Spleen (tissue), 11 donors: ENCODE measurements at regions not wholly inside any gene's neighbourhood (a gene's known extent, or its start where the extent isn't known, plus 50 kb on each side); places are given as distances from the start of the nearest gene placed in this dataset.

ENCODE experiments used
- DNase-seq: peaks from one replicate; pipeline ENCODE4 v3.0.0-alpha.2; 2020
- H3K27ac ChIP-seq, 8 donors: fragments of 200-600 bp; sonication (generic) in 7 of 8; 1 replicate in 4 of 8; 2 replicates in 4 of 8; pipeline versions ENCODE4 v1.5.0 to v1.8.0; 2016 to 2021; ENCODE audit warnings: inconsistent platforms in 4 of 8, mild to moderate bottlenecking in 4 of 8, moderate library complexity in 1 of 8
- H3K27me3 ChIP-seq, 7 donors: fragments of 200-600 bp; sonication (generic) in 6 of 7; replicated peaks in 1 of 7; 1 replicate in 4 of 7; 2 replicates in 3 of 7; pipeline versions ENCODE4 v1.5.0 to v1.8.0; 2016 to 2021; ENCODE audit warnings: inconsistent platforms in 3 of 7, mild to moderate bottlenecking in 1 of 7
- H3K36me3 ChIP-seq, 6 donors: fragments of 200-600 bp; sonication (generic) in 5 of 6; 1 replicate in 4 of 6; 2 replicates in 2 of 6; pipeline versions ENCODE4 v1.5.0 to v1.8.0; 2016 to 2021; ENCODE audit warnings: inconsistent platforms in 2 of 6
- H3K4me1 ChIP-seq, 6 donors: fragments of 200-600 bp; sonication (generic) in 5 of 6; 1 replicate in 3 of 6; 2 replicates in 3 of 6; pipeline versions ENCODE4 v1.5.0 to v1.8.0; 2016 to 2021; ENCODE audit warnings: inconsistent platforms in 3 of 6
- H3K4me3 ChIP-seq, 8 donors: fragments of 200-600 bp; sonication (generic) in 7 of 8; 1 replicate in 4 of 8; 2 replicates in 4 of 8; pipeline versions ENCODE4 v1.5.0 to v1.8.0; 2016 to 2021; ENCODE audit warnings: inconsistent platforms in 4 of 8, mild to moderate bottlenecking in 4 of 8, moderate library complexity in 2 of 8
- H3K9me3 ChIP-seq, 8 donors: fragments of 200-600 bp; sonication (generic) in 7 of 8; 1 replicate in 4 of 8; 2 replicates in 4 of 8; pipeline versions ENCODE4 v1.5.0 to v1.8.0; 2016 to 2021; ENCODE audit warnings: inconsistent platforms in 4 of 8
- POLR2A ChIP-seq, 3 donors: fragments of 450-650 bp; IDR thresholded peaks; one replicate each; pipeline ENCODE4 v1.5.1; 2017; ENCODE audit warnings: antibody characterized with exemption in 3 of 3, mild to moderate bottlenecking in 1 of 3
- POLR2AphosphoS5 ChIP-seq, 3 donors: sonication (generic); formaldehyde crosslinking; IDR thresholded peaks; one replicate each; pipeline ENCODE4 v1.5.1; 2017; ENCODE audit warnings: antibody characterized with exemption in 3 of 3
- WGBS, 5 donors: extraction: QIAGEN DNeasy Blood & Tissue Kit in 3 of 5; methylation state at CpG; one replicate each; pipeline versions ENCODE4 v1.1.5 to v1.1.7; 2013 to 2018; 5-methylcytosine and 5-hydroxymethylcytosine counted together
- intact Hi-C: fragments of 100-400 bp; cut with DNase I; formaldehyde crosslinking; loops from one replicate; pipeline ENCODE4 v1.15.0; 2023; ENCODE audit warnings: low total_unique reads
- TF ChIP-seq, protein P1 (sequence below), 11 experiments: fragments of 200-600 bp in 7 of 11; fragments of 450-650 bp in 4 of 11; sonication (generic) in 4 of 11; IDR thresholded peaks in 8 of 11; conservative IDR thresholded peaks in 3 of 11; 1 replicate in 7 of 11; 2 replicates in 4 of 11; pipeline versions ENCODE4 v1.4.0 to v1.8.0; 2016 to 2021; ENCODE audit warnings: antibody characterized with exemption in 11 of 11, inconsistent platforms in 4 of 11, mild to moderate bottlenecking in 1 of 11
- donor health status: healthy with polysubstance abuse.
- donor health status: DM: no; HTN: no; CAD: no; lungs with moderate emphysema.
- donor health status: DM: no; HTN: no; CAD: no.
- donor health status: Bipolar disorder and iron deficiency.
- donor health status: healthy.
- donor health status: DM: no; HTN: no; CAD: no.
- donor health status: DM: yes; HTN: yes; CAD: no.

DNA sequence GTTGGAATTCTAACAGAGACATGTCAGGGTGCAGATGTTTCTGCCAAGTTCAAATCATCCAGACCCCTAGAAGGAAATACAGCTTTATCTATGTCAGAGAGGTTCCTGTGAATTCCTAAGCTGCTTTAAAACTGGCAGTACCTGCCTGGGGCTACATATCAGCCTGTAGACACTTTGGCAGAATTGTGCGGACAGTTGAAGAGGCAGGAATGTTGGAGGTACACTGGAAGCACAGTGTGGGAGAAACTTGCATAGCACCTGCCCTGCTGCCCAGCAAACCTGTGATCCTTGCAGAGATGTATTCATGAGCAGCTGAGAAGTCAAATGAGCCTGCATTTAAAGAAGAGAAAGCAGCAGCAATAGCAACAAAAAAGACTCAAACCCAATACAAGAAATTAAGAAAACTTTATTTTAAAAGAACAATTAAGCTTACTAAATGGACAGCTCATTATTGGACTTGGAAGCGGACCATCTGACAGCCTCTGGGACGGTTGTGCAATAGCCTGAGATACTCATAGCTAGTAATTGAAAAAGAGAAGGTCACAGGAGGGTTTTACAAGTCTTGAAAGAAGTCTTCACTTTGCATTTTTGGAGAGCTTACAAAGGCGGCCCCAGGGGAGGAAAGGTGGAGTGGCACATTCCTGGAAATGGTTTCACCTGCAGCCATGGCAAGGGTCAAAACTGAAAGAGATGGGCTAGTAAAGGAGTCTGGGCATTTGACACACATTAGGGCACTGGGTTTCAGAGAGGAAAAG, 280.9 kb upstream of the FLRT2 start:
- Histone ChIP-seq H3K4me3 (no peak overlapping the region), H3K27ac (no peak overlapping the region), H3K4me1 (no peaks in the 10 kb centered on the region), H3K9me3 (peaks cover 0 to 4% (median 0%) of the 10 kb centered on the region in 8 donors), H3K27me3 (no peaks in the 10 kb centered on the region), H3K36me3 (no peaks in the 10 kb centered on the region)
- DNase-seq: no peak
- intact Hi-C loops: no loop called here
- TF ChIP-seq POLR2A (IDR thresholded peaks at IDR 0.05) (no peak), POLR2AphosphoS5 (IDR thresholded peaks at IDR 0.05) (no peak)
- TF ChIP-seq, protein P1, sequence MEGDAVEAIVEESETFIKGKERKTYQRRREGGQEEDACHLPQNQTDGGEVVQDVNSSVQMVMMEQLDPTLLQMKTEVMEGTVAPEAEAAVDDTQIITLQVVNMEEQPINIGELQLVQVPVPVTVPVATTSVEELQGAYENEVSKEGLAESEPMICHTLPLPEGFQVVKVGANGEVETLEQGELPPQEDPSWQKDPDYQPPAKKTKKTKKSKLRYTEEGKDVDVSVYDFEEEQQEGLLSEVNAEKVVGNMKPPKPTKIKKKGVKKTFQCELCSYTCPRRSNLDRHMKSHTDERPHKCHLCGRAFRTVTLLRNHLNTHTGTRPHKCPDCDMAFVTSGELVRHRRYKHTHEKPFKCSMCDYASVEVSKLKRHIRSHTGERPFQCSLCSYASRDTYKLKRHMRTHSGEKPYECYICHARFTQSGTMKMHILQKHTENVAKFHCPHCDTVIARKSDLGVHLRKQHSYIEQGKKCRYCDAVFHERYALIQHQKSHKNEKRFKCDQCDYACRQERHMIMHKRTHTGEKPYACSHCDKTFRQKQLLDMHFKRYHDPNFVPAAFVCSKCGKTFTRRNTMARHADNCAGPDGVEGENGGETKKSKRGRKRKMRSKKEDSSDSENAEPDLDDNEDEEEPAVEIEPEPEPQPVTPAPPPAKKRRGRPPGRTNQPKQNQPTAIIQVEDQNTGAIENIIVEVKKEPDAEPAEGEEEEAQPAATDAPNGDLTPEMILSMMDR (IDR thresholded peaks at IDR 0.05 in 8 of 11, conservative IDR thresholded peaks at IDR 0.05 in 3 of 11): no peak
- WGBS, 5 donors: 76 to 93% (median 80%) methylated on average over 4 of the region's 4 CpGs

DNA sequence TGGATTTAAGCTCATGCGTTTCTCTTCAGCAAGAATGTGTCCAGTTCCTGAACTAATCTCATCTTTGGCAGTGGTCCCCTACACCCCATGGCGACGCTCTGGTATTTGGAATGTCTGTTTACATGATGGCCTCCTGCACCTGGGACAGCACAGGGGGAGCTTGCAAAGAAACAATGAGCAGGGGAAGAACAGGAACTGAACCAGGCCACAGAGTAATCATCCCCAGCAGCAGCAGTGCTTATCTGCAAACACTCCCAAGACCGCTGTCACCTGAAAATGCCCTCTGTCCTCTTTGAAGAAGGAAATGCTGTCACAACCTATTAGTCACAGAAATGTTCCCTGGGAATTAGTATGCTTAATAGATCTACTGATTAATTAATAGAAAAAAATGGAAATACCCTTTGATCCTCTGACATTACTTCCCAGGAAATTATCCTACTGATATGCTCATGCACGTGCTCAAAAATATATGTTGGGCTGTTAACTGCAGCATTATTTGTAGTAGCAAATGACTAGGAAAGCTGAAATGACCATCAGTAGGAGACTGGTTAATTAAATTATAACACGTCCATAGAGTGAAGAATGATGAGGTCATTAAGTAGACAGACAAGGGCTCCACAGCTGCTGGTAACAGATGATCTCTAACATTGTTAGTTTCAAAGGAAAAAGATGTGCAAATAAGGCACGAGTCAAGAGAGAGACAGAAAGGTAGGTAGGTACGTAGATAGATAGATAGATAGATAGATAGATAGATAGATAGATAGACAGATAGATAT, 279.3 kb upstream of the FLRT2 start:
- no peak overlapping the region for H3K27ac ChIP-seq
- no peak overlapping the region for H3K4me3 ChIP-seq
- H3K27me3 ChIP-seq: no peaks in the 10 kb centered on the region
- no peak for DNase-seq
- TF ChIP-seq POLR2A (IDR thresholded peaks at IDR 0.05) (no peak), POLR2AphosphoS5 (IDR thresholded peaks at IDR 0.05) (no peak)
- TF ChIP-seq, protein P1 (IDR thresholded peaks at IDR 0.05 in 8 of 11, conservative IDR thresholded peaks at IDR 0.05 in 3 of 11): no peak
- 75 to 88% (median 79%) methylated on average over 8 of the region's 8 CpGs for WGBS, 5 donors
- no peaks in the 10 kb centered on the region for H3K36me3 ChIP-seq
- intact Hi-C loops: no loop called here
- H3K9me3 ChIP-seq: peaks cover 0 to 4% (median 0%) of the 10 kb centered on the region in 8 donors
- no peaks in the 10 kb centered on the region for H3K4me1 ChIP-seq

DNA sequence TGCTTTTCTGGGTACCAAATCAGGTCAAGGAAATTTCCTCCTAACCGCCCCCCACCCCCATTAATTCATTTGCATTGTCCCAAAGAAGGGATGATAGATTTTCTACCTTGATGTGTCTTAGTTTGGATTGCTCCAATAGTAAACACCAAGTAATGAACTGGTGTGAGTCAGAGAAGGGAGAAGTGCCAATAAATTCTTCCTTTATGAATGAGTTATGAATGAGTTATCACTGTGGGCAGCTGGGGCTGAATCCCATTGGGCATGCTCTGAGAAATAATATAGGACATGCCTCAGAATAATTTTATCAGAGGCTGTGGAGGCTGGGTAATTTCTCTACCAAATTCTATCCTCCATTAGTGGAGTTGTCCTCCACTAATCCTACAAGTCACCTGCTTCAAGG, 277.9 kb upstream of the FLRT2 start:
- TF ChIP-seq, protein P1 (IDR thresholded peaks at IDR 0.05 in 8 of 11, conservative IDR thresholded peaks at IDR 0.05 in 3 of 11): no peak
- TF ChIP-seq POLR2AphosphoS5 (IDR thresholded peaks at IDR 0.05) (no peak), POLR2A (IDR thresholded peaks at IDR 0.05) (no peak)
- no peak overlapping the region for H3K27ac ChIP-seq
- WGBS, 5 donors: 65 to 93% (median 80%) methylated on average over 1 of the region's 1 CpG
- H3K9me3 ChIP-seq: peaks cover 0 to 4% (median 0%) of the 10 kb centered on the region in 8 donors
- H3K4me3 ChIP-seq: no peak overlapping the region
- H3K4me1 ChIP-seq: no peaks in the 10 kb centered on the region
- intact Hi-C loops: no loop called here
- H3K27me3 ChIP-seq: no peaks in the 10 kb centered on the region
- H3K36me3 ChIP-seq: no peaks in the 10 kb centered on the region
- DNase-seq: no peak

DNA sequence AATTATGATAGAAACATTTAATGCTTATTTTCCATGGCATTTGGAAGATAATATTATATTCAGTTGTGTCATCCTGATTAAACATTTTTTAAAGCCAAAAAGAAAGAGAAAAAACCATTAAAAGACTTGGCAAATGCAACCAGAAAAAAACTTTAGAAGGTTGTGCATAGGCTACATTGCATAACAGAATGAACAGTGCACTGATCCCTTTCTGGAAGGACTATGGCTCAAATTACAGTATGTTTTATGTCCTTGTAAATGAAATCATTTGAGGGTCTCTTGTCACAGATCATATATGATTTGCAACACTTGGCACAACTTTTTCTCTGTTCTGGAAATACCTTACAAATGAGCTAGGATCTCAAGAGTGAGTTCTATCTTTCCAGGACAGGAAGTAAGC, 275.2 kb upstream of the FLRT2 start:
- TF ChIP-seq POLR2AphosphoS5 (IDR thresholded peaks at IDR 0.05): no peak
- no peak for TF ChIP-seq POLR2A (IDR thresholded peaks at IDR 0.05)
- TF ChIP-seq, protein P1 (IDR thresholded peaks at IDR 0.05 in 8 of 11, conservative IDR thresholded peaks at IDR 0.05 in 3 of 11): no peak
- H3K9me3 ChIP-seq: no peaks in the 10 kb centered on the region
- H3K27me3 ChIP-seq: no peaks in the 10 kb centered on the region
- no peaks in the 10 kb centered on the region for H3K4me1 ChIP-seq
- no peak for DNase-seq
- H3K36me3 ChIP-seq: no peaks in the 10 kb centered on the region
- H3K4me3 ChIP-seq: no peak overlapping the region
- intact Hi-C loops: no loop called here
- H3K27ac ChIP-seq: no peak overlapping the region
